Mesodermal cell (in vitro differentiated cells): ENCODE measurements at regions not wholly inside any gene's neighbourhood (a gene's known extent, or its start where the extent isn't known, plus 50 kb on each side); places are given as distances from the start of the nearest gene placed in this dataset.
"Not testable (repeated sequence)": the region's sequence is repeated elsewhere in the genome, so short reads cannot be mapped to it uniquely, and the experiment has no call there.

Experiments
- H3K27ac ChIP-seq: 2 replicates; pipeline ENCODE4 v1.7.0; 2013; ENCODE audit warnings: mild to moderate bottlenecking, low read depth, low read length, moderate library complexity; ENCODE audit not compliant: severe bottlenecking
- H3K36me3 ChIP-seq: 2 replicates; pipeline ENCODE4 v1.7.1; 2013; ENCODE audit warnings: mild to moderate bottlenecking, low read length, moderate library complexity; ENCODE audit not compliant: control insufficient read depth, insufficient read depth
- H3K4me1 ChIP-seq: one replicate; pipeline ENCODE4 v1.7.1; 2013; ENCODE audit warnings: mild to moderate bottlenecking, low read length; ENCODE audit not compliant: insufficient read depth, control insufficient read depth, poor library complexity, severe bottlenecking
- H3K4me3 ChIP-seq: 2 replicates; pipeline ENCODE4 v1.7.0; 2013; ENCODE audit warnings: low read length, control low read depth, mild to moderate bottlenecking; ENCODE audit not compliant: insufficient read depth, poor library complexity, severe bottlenecking; ENCODE audit errors: extremely low read depth
- H3K9me3 ChIP-seq: 2 replicates; pipeline ENCODE4 v1.7.1; 2013; ENCODE audit warnings: mild to moderate bottlenecking, low read length, moderate library complexity; ENCODE audit not compliant: control insufficient read depth
- WGBS, 2 experiments: methylation state at CpG; one replicate each; pipeline ENCODE4 v1.1.5; 2013; ENCODE audit warnings: missing lambda C conversion rate in 2 of 2; ENCODE audit not compliant: insufficient coverage in 2 of 2; 5-methylcytosine and 5-hydroxymethylcytosine counted together

- not testable (repeated sequence) for H3K4me1 ChIP-seq, H3K9me3 ChIP-seq, H3K4me3 ChIP-seq, H3K27ac ChIP-seq, H3K36me3 ChIP-seq
- no CpG with 5 or more reads among the region's 1 CpG for WGBS, 2 experiments
Measured at GRCh38 chr9:42412354-42412753, 228.9 kb downstream of the SPATA31A6 start.

GRCh38 chr9:42414865-42415264 is 231.4 kb downstream of the SPATA31A6 start:
- H3K9me3 ChIP-seq, H3K4me1 ChIP-seq, H3K27ac ChIP-seq, H3K36me3 ChIP-seq, H3K4me3 ChIP-seq: not testable (repeated sequence)
- WGBS, 2 experiments, result no CpG with 5 or more reads among the region's 1 CpG

GRCh38 chr9:42419652-42420051 is 236.2 kb downstream of the SPATA31A6 start:
- H3K9me3 ChIP-seq, H3K4me3 ChIP-seq, H3K4me1 ChIP-seq, H3K36me3 ChIP-seq, H3K27ac ChIP-seq: not testable (repeated sequence)
- no CpG with 5 or more reads among the region's 8 CpGs for WGBS, 2 experiments

DNA sequence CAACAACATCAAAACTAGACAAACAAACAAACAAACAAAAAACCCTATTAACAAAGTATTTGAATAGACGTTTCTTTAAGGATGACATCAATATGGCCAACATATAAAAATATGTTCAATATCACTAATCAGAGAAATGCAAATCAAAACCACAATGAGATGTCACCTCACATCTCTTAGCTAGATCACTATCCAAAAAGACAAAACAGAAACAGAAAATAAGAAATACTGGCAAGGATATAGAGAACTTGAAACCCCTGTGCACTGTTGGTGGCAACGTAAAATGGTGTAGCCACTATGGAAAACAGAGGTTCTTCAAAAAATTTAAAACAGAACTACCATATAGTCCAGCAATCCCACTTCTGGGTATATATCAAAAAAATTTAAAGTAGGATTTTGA is 236.9 kb downstream of the SPATA31A6 start:
- H3K9me3 ChIP-seq, H3K27ac ChIP-seq, H3K36me3 ChIP-seq, H3K4me1 ChIP-seq, H3K4me3 ChIP-seq: not testable (repeated sequence)
- WGBS, 2 experiments, result 100% methylated on average over 1 of the region's 2 CpGs; no CpG with 5 or more reads in 1 of the 2 experiments

- not testable (repeated sequence) for H3K4me3 ChIP-seq, H3K4me1 ChIP-seq, H3K9me3 ChIP-seq, H3K36me3 ChIP-seq, H3K27ac ChIP-seq
- WGBS, 2 experiments, result 80 to 93% methylated on average over 2 of the region's 8 CpGs
Measured at GRCh38 chr9:42421630-42422029, 238.2 kb downstream of the SPATA31A6 start.

GRCh38 chr9:42430674-42431615 is 247.5 kb downstream of the SPATA31A6 start:
- not testable (repeated sequence) for H3K9me3 ChIP-seq, H3K4me1 ChIP-seq, H3K36me3 ChIP-seq, H3K4me3 ChIP-seq
- peak overlapping the region; percentile 5 for H3K27ac ChIP-seq
- no CpG with 5 or more reads among the region's 4 CpGs for WGBS, 2 experiments

DNA sequence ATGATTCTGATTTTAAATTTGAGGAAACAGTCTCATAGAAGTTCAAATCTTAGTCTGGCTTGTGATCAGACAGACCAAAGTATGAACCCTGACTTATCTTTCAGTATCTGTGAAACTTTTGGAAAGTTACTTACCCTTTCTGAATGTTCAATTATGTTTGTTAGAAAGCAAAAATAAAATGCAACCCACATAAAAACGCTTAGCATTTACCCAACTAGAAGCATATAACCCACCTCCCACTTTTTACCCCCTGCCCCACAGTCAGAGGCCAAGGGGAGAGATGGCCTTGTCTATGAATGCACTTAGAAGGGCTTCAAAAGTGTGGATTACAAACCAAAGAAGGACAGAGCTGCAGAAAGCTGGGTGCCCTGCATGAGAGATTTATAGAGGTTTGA is 248.2 kb downstream of the SPATA31A6 start:
- H3K4me3 ChIP-seq, H3K4me1 ChIP-seq, H3K9me3 ChIP-seq, H3K36me3 ChIP-seq: not testable (repeated sequence)
- H3K27ac ChIP-seq, result peak overlapping the region; percentile 5
- no CpG with 5 or more reads among the region's 1 CpG for WGBS, 2 experiments

DNA sequence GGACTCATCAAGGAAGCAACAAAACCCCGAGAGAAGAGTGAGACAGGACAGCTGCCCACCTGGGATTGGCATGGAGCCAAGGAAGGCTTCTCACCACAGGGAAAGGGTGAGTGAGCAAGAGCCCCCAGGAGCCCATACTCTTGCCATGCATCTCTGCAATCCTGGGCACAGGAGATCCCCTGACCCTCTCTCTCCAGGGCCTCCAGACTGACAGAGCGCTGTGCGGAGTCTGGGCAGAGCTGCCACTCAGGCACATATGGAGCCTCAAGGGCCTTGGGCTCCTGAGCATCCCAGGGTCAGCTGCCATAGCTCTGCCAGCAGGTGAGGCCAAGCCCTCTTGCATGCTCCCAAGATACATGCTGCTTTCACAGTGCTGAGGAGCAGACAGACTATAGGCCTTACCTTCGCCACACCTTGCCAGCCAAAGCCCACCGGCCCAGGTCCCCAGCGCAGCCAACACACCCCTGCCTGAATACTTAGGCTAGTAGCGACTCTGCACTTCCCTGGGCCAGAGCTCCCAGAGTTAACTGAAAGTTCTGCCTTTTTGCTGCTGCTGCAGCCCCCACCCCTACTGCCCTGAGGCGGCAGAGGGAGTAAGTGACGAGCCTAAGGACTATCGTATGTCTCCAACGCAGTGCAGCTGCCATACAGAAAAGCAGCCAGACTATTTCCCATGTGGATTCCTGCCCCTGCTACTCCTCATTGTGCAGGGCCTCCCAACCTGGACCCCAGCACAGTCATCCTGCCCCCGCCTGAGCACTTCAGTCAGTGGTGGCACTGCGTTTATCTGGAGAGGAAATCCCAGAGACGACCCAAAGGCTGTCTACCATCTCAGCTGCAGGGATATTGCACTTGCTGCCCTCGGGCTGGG is 251.6 kb downstream of the SPATA31A6 start:
- H3K4me3 ChIP-seq, H3K36me3 ChIP-seq, H3K4me1 ChIP-seq, H3K27ac ChIP-seq, H3K9me3 ChIP-seq: not testable (repeated sequence)
- 86 to 100% methylated on average over 1 to 6 of the region's 15 CpGs for WGBS, 2 experiments

GRCh38 chr9:42435715-42436342 is 252.4 kb downstream of the SPATA31A6 start:
- not testable (repeated sequence) for H3K4me1 ChIP-seq, H3K9me3 ChIP-seq, H3K27ac ChIP-seq, H3K4me3 ChIP-seq, H3K36me3 ChIP-seq
- WGBS, 2 experiments, result no CpG with 5 or more reads among the region's 4 CpGs

DNA sequence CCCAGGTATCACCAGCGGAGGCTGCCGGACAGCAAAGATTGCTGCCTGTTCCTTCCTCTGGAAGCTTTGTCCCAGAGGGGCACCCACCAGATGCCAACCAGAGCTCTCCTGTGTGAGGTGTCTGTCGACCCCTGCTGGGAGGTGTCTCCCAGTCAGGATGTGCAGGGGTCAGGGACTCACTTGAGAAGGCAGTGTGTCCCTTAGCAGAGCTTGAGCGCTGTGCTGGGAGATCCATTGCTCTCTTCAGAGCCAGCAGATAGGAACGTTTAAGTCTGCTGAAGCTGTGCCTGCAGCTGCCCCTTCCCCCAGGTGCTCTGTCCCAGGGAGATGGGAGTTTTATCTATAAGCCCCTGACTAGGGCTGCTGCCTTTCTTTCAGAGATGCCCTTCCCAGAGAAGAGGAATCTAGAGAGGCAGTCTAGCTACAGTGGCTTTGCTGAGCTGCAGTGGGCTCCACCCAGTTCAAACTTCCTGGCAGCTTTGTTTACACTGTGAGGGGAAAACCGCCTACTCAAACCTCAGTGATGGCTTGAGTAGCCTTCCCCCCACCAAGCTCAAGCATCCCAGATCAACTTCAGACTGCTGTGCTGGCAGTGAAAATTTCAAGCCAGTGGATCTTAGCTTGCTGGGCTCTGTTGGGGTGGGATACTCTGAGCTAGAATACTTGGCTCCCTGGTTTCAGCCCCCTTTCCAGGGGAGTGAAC is 253.7 kb downstream of the SPATA31A6 start:
- H3K27ac ChIP-seq, H3K4me3 ChIP-seq, H3K9me3 ChIP-seq, H3K36me3 ChIP-seq, H3K4me1 ChIP-seq: not testable (repeated sequence)
- WGBS, 2 experiments, result no CpG with 5 or more reads among the region's 6 CpGs
